Stimulated activated naive CD4-positive, alpha-beta T cell (primary cell): ENCODE measurements at regions not wholly inside any gene's neighbourhood (a gene's known extent, or its start where the extent isn't known, plus 50 kb on each side); places are given as distances from the start of the nearest gene placed in this dataset.

Experiments used
- DNase-seq, 6 experiments: peaks; one replicate each; lab custom pipeline; 2025; lab: John Stamatoyannopoulos, UW

GRCh38 chr1:39136638-39137037 is 67.9 kb upstream of the MACF1 start:
- no peak for DNase-seq

GRCh38 chr1:39139723-39140360 is 64.7 kb upstream of the MACF1 start:
- DNase-seq = no peak

GRCh38 chr1:39141925-39142324 is 62.6 kb upstream of the MACF1 start:
- DNase-seq = no peak

GRCh38 chr1:39142401-39143060 is 62.0 kb upstream of the MACF1 start:
- no peak for DNase-seq

GRCh38 chr1:39144924-39145323 is 59.6 kb upstream of the MACF1 start:
- DNase-seq = no peak

- DNase-seq = no peak
Measured at GRCh38 chr1:39145331-39145965, 59.0 kb upstream of the MACF1 start.

GRCh38 chr1:39146681-39147080 is 57.8 kb upstream of the MACF1 start:
- no peak for DNase-seq

- no peak for DNase-seq
Measured at GRCh38 chr1:39147099-39148025, 57.1 kb upstream of the MACF1 start.

GRCh38 chr1:39148942-39149341 is 55.6 kb upstream of the MACF1 start:
- no peak for DNase-seq

- DNase-seq = no peak
Measured at GRCh38 chr1:39149509-39149908, 55.0 kb upstream of the MACF1 start.

GRCh38 chr1:39150779-39151178 is 53.7 kb upstream of the MACF1 start:
- no peak for DNase-seq

- no peak for DNase-seq
Measured at GRCh38 chr1:39151267-39151666, 53.2 kb upstream of the MACF1 start.

GRCh38 chr1:39152923-39153322 is 51.6 kb upstream of the MACF1 start:
- DNase-seq = no peak

- DNase-seq = no peak
Measured at GRCh38 chr1:39153684-39154083, 50.8 kb upstream of the MACF1 start.

- no peak for DNase-seq
Measured at GRCh38 chr1:39154553-39155421, 49.7 kb upstream of the MACF1 start.
